ENCODE measurements at regions not wholly inside any gene's neighbourhood (a gene's known extent, or its start where the extent isn't known, plus 50 kb on each side); places are given as distances from the start of the nearest gene placed in this dataset.
"Not testable (repeated sequence)": the region's sequence is repeated elsewhere in the genome, so short reads cannot be mapped to it uniquely, and the experiment has no call there.

GRCh38 chr2:187206071-187206470, 242.0 kb downstream of the CALCRL start:
- DNase-seq (ENCODE audit: low read depth), result no peak

- no peak for DNase-seq (ENCODE audit: low read depth)
Observed at GRCh38 chr2:187198136-187198535, 249.9 kb downstream of the CALCRL start.

GRCh38 chr2:187194049-187194448, 254.0 kb downstream of the CALCRL start:
- no peak for DNase-seq (ENCODE audit: low read depth)

- no peak for DNase-seq (ENCODE audit: low read depth)
Observed at GRCh38 chr2:187188783-187189631, 259.0 kb downstream of the CALCRL start.

GRCh38 chr2:187187519-187187918, 260.5 kb downstream of the CALCRL start:
- DNase-seq (ENCODE audit: low read depth), result no peak

- no peak for DNase-seq (ENCODE audit: low read depth)
Observed at GRCh38 chr2:187180529-187180928, 267.5 kb downstream of the CALCRL start.

GRCh38 chr2:187178876-187179275, 269.2 kb downstream of the CALCRL start:
- DNase-seq (ENCODE audit: low read depth), result not testable (repeated sequence)

GRCh38 chr2:187177253-187177652, 270.8 kb downstream of the CALCRL start:
- no peak for DNase-seq (ENCODE audit: low read depth)

GRCh38 chr2:187174582-187174981, 273.5 kb downstream of the CALCRL start:
- DNase-seq (ENCODE audit: low read depth), result no peak

GRCh38 chr2:187171318-187171717, 276.7 kb downstream of the CALCRL start:
- DNase-seq (ENCODE audit: low read depth), result no peak

GRCh38 chr2:187169864-187170263, 278.2 kb downstream of the CALCRL start:
- no peak for DNase-seq (ENCODE audit: low read depth)

- no peak for DNase-seq (ENCODE audit: low read depth)
Observed at GRCh38 chr2:187168720-187169713, 279.0 kb downstream of the CALCRL start.

- DNase-seq (ENCODE audit: low read depth), result no peak
Observed at GRCh38 chr2:187167491-187167890, 280.6 kb downstream of the CALCRL start.

- no peak for DNase-seq (ENCODE audit: low read depth)
Observed at GRCh38 chr2:187165936-187166610, 282.0 kb downstream of the CALCRL start.

GRCh38 chr2:187158452-187158851, 289.6 kb downstream of the CALCRL start:
- no peak for DNase-seq (ENCODE audit: low read depth)

GRCh38 chr2:187157046-187157445, 291.0 kb downstream of the CALCRL start:
- DNase-seq (ENCODE audit: low read depth), result no peak

- no peak for DNase-seq (ENCODE audit: low read depth)
Observed at GRCh38 chr2:187155476-187155875, 292.6 kb downstream of the CALCRL start.

- DNase-seq (ENCODE audit: low read depth), result no peak
Observed at GRCh38 chr2:187150670-187151069, 297.4 kb downstream of the CALCRL start.

GRCh38 chr2:187148059-187148714, 299.2 kb upstream of the ZSWIM2 start:
- DNase-seq (ENCODE audit: low read depth), result no peak

GRCh38 chr2:187143537-187143936, 294.6 kb upstream of the ZSWIM2 start:
- no peak for DNase-seq (ENCODE audit: low read depth)

GRCh38 chr2:187139469-187139868, 290.5 kb upstream of the ZSWIM2 start:
- DNase-seq (ENCODE audit: low read depth), result no peak

Data from Daoy (cell line).